D341Med (cell line): ENCODE measurements at regions not wholly inside any gene's neighbourhood (a gene's known extent, or its start where the extent isn't known, plus 50 kb on each side); places are given as distances from the start of the nearest gene placed in this dataset.
"Not testable (repeated sequence)": the region's sequence is repeated elsewhere in the genome, so short reads cannot be mapped to it uniquely, and the experiment has no call there.

Experiments
- DNase-seq: peaks from one replicate; pipeline ENCODE4 v3.0.0; 2012; ENCODE audit warnings: low spot score

- no peak for DNase-seq
Measured at GRCh38 chr2:176427549-176427948, 158.3 kb downstream of the MTX2 start.

- not testable (repeated sequence) for DNase-seq
Measured at GRCh38 chr2:176428944-176429469, 159.8 kb downstream of the MTX2 start.

GRCh38 chr2:176432434-176432833 is 163.2 kb downstream of the MTX2 start:
- no peak for DNase-seq

DNA sequence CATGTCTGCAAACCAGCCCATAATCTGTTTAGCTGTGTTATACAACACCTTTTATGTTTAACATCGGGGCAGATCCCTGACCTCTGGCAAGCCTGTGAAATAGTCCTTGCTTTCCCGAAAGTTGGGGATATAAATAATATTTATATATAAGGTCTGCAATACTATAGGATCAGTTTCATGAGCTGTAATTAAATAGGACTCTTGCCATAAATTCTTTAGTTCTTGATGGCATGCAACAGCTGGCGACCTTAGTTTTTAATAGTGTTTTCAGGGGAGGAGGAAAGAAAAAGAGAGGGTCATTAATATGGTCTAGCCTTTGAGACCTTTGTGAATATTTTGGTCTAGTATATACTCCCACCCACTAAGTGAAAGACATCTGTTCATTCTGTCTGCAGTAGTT is 166.5 kb downstream of the MTX2 start:
- DNase-seq, result no peak

- DNase-seq, result no peak
Measured at GRCh38 chr2:176443946-176444345, 174.7 kb downstream of the MTX2 start.

- DNase-seq, result no peak
Measured at GRCh38 chr2:176445956-176446355, 176.7 kb downstream of the MTX2 start.

DNA sequence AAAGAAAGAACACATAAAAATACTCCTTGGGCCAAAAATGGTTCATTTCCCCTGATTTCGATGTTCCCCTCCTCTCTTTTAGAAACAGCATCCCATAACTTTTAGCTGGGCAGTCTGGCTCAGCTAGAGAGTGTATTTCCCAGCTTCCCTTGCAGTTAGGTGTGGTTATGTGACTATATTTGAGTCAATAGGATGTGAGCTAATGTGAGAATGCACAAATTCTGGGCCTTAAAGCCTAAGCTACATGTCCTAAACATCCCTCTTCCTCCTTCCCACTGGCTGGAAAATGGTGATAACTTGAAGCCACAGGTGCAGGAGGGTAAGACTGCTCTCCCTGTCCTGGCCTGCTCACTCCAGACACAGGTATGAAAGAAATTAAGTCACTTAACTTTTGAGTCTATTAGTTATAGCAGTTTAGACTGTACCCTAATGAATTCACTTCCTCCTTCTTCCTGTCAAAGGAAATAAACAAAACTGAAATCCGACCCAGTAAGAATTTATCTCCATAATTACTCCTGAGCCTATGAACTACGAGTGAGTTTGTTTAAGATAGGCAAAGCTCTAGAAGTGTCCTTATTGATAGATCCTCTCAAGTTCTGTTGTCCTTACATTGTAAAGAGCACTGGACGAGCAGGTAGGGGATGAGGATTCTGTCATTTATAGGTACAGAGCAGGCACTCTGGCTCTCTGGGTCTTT is 177.6 kb downstream of the MTX2 start:
- DNase-seq, result no peak

- DNase-seq, result no peak
Measured at GRCh38 chr2:176447616-176448015, 178.4 kb downstream of the MTX2 start.

GRCh38 chr2:176449852-176450251 is 180.6 kb downstream of the MTX2 start:
- no peak for DNase-seq

GRCh38 chr2:176453784-176454183 is 184.5 kb downstream of the MTX2 start:
- no peak for DNase-seq

- peak; percentile 73 for DNase-seq
Measured at GRCh38 chr2:176454893-176455815, 185.9 kb downstream of the MTX2 start.

- no peak for DNase-seq
Measured at GRCh38 chr2:176455816-176456291, 186.6 kb downstream of the MTX2 start.

GRCh38 chr2:176457481-176457880 is 188.2 kb downstream of the MTX2 start:
- DNase-seq, result no peak

DNA sequence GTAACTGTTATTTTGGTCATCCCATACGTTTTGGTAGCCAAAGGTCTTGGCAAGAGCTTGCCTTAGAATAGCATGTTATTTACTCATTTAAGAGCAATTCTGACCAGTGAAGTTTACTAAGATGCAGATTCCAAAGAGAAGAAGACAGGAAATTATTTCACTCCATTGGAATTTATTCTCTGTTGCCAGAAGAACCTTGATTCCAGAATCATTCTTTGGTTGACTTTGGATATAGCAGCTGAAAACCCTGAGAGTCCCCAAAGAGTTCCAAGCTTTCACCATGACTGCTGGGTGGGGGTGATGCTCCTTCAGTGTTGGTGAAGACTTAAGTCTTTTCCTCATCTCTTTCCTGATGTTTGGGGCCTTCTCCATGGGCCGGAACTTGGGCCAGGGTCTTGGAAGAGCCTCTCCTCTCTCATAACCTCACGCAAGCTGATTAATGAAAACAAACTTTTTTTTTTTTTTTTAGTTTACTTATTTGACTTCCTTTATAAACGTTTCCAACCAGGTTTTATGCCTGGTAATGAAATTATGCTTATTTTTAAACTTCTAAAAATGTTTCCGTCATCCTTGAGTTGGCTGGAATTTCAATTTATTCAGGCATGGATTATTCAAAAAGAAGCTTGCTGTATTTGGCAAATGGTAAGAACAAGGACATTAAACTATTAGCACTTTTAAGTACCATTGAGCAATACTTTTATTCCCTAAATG is 192.0 kb downstream of the MTX2 start:
- DNase-seq, result no peak

DNA sequence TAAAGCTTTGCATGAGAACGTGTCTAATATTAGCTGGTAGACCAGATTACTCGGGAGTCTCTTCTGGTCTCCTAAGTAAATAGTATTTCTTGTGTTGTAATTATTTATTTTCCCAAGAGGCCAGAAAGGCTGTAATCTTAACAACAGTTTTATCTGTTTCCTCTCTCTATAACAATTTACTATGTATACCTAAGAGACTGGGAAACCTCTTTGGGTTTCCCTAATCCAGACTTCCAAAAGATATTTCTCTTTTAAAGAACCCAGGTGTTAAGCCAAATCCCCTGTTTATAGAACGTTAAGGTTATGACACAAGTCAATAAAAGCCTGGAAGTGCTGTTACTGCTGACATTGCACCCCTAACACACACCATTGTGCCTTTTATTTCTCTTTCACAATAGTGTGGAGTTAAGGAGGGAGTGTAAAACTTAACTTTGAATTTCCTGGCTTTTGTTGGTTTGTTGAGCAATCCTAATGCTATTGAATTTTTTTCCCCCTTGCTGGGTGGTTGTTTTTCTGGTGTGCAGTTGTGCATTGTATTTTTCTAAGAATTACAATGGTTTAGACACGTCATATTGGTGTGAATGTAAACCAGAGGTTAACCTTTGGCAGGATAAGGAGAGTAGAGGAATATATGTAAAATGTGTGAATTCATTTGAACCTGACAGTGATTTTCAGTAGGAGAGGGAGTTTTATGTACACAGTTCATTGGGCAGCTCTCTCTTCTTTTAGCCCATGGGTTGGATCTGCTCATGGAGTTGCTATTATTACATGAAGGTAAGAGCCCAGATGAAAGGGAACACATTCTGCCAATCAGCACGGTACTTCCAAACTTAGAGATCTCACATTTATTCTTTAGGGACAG is 192.8 kb downstream of the MTX2 start:
- DNase-seq, result no peak

GRCh38 chr2:176463546-176463945 is 194.3 kb downstream of the MTX2 start:
- no peak for DNase-seq

DNA sequence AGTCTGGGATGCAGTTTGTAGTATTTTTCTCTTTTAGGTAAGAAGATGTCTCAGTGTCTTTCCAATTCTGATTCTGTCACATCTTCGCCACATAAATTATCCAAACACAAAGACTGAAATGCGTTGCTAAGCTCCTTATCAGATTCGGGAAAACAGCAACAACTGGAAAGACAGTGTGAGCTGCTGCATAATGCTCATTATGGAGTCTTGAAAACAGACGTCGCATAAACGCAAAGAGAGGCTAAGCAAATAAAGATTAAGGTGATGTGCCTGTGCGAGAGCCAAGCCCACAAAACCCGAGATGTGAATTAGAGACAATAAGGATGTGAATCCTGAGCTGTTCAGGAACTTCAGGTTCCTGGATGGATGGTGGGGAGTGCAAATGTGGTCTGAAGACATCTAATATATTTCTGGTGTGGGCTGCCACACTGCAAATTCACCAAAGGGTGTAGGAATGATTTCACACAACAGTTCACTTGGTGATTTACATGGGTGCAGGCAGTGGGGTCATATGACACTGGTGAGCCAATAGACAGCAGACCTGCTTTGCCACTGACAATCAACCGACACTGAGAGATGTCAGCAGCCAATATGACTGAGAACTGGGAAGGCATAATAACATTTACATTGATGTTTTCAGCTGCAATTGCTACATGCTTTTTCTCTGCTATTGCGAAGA is 195.8 kb downstream of the MTX2 start:
- no peak for DNase-seq

DNA sequence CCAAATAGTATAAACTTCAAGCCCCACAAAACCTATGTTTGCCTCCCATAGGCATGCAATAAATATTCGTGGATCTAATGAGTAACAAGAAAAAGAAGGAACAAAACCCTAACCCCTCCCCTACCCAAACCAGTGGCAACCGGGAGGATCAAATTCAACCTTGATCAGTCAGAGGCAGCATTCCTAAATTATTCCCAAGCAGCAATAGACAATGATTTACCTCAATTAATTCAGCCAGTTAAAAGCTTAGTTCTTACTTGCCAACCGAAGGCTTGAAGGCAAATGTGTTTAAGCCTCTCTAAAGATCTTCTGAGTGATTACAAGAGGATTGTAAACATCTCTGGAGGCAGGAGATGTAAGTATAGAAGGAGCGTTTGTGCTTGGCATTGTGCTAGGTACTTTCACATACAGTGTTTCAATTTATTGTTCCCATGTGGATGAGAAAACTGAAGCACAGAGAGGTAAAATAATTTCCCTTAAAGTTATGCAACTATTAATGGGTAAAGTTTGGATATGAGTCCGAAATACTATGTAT is 197.7 kb downstream of the MTX2 start:
- DNase-seq, result no peak

DNA sequence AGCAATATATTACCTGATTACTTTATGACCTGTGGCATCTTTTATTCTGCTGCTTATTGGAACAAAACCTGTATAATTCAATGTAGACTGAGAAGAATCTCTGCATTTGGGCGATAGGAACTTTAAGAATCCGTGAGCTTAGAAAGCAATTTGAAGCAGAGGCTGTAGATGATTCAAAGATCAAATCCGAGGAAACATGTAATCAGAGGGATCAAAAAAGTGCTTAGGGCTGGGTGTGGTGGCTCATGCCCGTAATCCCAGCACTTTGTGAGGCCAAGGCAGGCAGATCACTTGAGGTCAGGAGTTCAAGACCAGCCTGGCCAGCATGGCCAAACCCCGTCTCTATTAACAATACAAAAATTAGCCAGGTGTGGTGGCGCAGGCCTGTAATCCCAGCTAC is 198.4 kb downstream of the MTX2 start:
- DNase-seq, result no peak

DNA sequence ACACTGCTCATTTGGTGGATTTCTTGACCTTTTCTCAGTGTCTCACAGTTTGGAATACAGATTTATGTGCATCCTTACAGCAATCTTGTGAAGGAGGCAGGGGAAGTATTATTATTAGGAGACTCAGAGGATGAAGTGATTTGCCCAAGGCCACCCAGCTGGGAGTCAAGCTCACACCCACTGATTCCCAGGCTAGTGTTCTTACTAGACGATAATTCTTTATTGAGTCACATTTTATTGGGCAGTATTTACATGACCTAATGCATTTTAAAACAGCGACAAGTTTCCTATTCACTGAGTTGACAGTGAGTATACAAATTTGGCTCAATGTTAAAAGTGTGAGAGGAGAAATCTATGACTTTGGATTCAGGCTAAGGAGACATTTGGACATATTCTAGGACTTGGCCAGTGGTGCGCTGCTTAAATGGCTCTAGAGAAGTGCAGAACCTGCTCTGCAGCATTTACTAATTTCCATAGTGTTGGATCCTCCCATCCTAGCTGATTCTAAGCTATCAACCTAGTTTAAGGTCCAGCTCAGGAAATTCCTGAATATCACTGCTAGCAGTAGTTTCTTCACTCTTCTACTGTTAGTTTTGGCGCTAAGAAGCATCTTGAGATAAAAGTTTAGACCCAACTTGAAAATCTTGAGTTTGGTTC is 199.3 kb downstream of the MTX2 start:
- DNase-seq, result no peak
